Suppressor macrophage treated with lipopolysaccharide for 4 hours (primary cell): ENCODE measurements at regions not wholly inside any gene's neighbourhood (a gene's known extent, or its start where the extent isn't known, plus 50 kb on each side); places are given as distances from the start of the nearest gene placed in this dataset.
"Not testable (repeated sequence)": the region's sequence is repeated elsewhere in the genome, so short reads cannot be mapped to it uniquely, and the experiment has no call there.

Source experiments
- DNase-seq: peaks from one replicate; pipeline ENCODE4 v3.0.0-alpha.2; 2020

GRCh38 chr2:87439617-87440204 is 308.2 kb upstream of the PLGLB2 start:
- not testable (repeated sequence) for DNase-seq

- DNase-seq = not testable (repeated sequence)
Observed at GRCh38 chr2:87440650-87441049, 307.2 kb upstream of the PLGLB2 start.

DNA sequence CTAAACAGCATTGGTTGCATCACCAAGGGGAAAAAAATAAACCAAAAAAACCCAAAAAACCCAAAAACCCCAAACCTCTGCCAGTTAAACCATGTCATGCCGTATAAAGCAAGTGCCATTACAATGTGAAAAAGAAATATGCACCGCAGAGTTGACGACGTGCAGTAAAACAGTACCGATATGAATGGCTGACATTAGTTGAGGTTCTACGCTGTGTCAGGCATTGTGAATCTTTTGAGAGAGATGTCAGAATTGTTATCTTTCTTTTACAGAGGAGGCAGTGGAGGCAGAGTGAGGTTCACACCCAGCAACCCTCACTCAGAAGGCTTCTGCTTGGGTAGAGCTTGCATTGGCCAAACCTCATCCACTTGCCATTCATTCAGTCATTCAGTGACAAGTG is 306.5 kb upstream of the PLGLB2 start:
- DNase-seq = not testable (repeated sequence)

DNA sequence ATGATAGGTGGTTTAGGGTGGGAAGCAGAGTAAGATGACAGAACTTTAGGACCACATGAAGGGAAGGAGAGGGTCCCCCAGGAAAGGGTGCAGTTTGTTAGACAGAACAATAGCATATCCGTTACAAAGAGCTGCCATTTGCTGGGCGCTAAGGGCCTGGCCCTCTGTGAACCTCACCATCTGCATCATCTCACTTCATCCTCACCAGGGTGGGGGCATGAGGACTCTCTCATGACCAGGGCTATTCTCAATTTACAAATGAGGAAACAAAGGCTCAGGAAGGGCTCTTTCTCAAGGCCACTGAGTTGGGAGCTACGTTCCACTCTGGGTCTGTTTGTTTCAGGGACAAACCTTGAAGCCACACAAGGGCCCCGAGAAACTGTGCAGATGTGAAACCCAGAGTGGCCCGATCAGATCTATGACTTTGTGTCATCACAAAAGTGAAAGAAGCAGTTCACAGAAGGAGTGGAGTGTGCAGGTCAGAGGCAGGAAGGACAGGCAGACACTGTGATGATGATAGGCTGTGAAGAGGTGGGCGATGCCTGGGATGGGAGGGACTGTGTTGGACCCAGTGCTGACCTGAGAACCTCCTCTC is 304.8 kb upstream of the PLGLB2 start:
- peak; percentile 45 for DNase-seq

DNA sequence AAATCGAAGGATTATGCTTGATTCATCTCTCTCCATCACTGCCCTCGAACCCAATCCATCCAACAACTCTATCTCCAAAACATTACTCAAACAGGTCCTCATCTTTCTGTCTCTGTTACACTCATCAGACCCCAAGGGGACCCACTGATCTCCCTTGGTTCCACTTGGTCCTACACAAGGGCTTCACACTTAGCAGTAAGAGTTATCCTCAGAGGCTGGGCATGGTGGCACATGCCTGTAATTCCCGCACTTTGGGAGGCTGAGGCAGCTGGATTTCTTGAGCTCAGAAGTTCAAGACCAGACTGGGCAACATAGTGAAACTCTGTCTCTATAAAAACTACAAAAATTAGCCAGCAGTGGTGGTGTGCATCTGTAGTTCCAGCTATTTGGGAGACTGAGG is 302.9 kb upstream of the PLGLB2 start:
- not testable (repeated sequence) for DNase-seq

- not testable (repeated sequence) for DNase-seq
Observed at GRCh38 chr2:87445613-87446312, 302.1 kb upstream of the PLGLB2 start.

DNA sequence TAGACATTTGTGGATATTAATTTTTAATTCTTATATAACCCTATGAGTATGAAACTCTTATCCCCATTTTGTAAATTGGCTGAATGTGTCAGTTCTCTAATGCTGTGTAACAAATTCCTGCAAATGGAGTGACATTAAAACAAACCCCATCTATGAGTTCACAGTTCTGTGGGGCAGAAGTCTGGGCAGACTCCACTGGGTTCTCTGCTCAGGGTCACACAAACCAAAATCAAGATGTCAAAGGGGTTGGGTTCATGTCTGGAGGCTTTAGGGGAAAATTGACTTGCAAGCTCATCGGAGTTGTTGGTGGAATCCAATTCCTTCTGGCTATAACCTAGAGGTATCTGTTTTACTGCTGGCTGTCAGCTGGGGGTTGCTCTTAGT is 301.6 kb upstream of the PLGLB2 start:
- not testable (repeated sequence) for DNase-seq

DNA sequence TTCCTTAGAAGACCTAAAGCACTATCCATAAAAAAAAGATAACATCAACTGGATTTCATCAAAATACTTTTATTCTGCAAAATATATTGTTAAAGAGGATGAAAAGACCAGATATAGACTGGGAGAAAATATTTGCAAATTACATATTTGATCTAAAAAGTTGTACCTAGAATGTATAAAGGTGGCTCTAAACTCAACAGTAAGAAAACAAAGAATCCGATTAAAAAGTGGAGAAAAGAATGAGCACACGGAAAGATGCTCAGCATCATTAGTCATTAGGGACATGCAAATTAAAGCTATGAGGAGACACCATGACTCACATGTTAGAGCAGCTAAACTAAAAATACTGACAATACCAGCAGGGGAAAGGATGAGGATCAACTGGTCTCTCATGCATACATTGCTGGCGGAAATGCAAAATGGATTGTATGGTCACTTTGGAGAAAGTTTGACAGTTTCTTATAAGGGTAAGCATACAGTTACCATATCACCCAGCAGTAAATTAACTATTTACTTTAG is 298.4 kb upstream of the PLGLB2 start:
- not testable (repeated sequence) for DNase-seq

DNA sequence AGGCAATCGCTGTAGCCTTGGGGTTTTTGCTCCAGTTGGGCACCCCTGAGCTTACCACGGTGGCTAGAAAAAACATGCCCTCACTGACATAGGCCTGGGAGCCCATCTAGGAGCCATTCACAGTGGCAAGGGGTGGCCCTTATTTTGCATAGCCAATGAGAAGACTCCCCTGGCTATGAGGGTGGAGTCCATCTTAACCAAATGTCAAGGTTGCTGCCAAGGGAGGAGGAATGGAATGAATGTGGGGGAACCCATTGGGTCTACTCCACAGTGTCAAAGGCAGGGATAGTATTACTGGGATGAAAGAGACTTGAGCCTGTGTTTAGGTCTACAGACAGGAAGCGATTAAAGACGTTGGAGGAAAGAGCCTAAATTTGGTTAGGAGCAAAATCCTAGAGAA is 295.7 kb upstream of the PLGLB2 start:
- not testable (repeated sequence) for DNase-seq

DNA sequence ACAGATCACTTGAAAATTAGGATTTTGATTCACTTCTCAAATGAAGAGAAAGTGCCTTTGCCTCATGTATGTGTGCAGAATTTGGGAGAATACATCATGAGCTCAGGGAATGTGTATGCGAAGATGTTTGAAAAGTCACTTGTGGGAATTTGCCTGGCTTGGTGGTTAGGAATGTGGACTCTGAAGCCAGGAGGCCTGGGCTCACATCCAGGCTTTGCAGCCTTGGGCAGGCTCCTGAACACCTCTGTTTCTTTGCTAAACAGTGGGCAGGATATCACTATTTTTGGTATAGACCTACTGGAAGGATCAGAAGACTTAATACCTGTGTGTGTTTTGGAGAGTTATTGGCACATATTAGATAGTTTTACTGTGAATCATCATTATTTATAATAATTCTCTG is 295.0 kb upstream of the PLGLB2 start:
- not testable (repeated sequence) for DNase-seq

DNA sequence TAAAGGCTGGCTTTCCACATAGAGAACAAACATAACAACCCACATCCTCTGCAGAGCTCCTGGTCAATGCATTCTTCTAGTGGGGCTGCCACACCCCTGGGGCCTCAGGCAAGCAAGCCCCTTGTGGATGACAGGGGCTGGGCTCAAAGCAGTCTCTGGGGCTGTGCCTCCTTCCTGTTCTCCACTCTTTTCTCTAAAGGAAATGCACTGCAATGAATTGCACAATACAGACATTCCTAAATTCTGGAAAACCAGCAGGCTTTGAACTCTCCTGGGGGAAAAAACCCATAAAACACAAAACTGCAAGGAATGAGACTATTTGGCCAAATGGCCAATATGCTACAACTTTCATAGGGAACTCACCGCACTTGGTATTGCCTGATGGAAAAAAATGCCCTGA is 293.9 kb upstream of the PLGLB2 start:
- DNase-seq = not testable (repeated sequence)

- DNase-seq = peak; percentile 32
Observed at GRCh38 chr2:87454421-87454820, 293.5 kb upstream of the PLGLB2 start.

GRCh38 chr2:87455209-87455853 is 292.6 kb upstream of the PLGLB2 start:
- DNase-seq = not testable (repeated sequence)

DNA sequence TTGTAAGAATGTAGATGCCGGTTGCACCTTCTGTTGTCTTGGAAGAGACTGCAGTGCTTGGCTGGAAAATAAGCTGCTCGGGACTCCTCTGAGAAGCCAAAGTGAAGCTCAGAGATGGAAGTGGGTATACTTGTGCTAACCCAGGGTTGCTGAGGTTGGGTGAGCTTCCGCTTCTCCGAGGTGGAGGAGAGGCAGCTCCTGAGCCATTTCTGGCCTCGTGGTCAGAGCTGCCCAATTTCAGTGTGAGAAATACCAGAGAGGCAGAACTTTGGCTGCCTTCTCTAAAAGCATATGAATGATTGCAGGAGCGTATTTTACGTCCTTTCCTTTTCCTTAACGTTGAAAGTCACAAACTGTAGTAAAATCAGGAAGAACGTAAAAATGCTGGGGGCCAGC is 292.0 kb upstream of the PLGLB2 start:
- not testable (repeated sequence) for DNase-seq

DNA sequence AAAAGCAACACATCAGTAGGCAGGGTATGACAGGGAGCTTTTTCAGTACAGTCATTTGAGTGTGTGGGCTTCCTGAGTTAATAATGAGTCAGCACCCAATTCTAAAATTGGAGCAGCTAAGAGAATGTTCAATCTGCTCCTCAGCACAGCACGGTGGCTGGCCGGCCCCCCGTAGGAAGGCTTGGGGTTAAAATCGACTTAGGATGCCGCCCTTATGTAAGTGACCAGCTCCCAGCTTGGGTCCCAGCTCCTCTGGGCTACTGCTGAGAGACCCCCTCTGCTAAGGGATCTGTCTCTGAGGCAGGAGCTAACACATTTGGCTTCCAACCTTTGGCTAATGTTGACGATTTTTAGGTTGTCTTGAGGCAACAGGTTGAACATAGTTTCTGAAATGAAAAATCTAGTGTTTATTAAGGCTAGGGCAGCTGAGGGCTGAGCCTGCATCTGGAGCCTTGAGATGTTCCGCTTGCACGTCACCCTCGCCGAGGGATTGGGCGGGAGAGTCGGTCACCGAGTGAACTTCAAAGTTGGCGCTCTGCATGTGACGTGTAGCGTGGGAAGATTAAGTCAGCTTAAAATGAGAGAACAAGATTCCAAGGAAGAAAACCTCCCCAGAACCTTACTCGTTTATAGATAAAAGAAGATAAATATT is 291.3 kb upstream of the PLGLB2 start:
- not testable (repeated sequence) for DNase-seq

DNA sequence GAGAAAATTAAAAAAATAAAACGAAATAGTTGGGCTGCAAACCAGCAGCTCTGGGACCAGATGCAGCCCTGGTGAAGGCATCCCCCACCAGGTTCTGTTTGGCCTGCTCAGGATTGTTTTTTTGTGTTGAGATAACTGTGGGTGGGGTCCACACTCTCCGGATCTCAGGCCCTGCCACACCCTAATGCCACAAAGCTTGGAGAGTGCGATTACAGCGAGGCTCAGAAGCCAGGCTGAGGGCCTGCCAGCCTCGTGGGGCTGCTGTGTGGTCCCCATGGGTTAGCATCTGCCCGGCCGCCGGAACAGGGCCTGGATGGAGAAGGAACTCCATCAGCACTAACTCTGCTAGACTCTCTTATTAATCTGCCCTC is 290.8 kb upstream of the PLGLB2 start:
- not testable (repeated sequence) for DNase-seq

DNA sequence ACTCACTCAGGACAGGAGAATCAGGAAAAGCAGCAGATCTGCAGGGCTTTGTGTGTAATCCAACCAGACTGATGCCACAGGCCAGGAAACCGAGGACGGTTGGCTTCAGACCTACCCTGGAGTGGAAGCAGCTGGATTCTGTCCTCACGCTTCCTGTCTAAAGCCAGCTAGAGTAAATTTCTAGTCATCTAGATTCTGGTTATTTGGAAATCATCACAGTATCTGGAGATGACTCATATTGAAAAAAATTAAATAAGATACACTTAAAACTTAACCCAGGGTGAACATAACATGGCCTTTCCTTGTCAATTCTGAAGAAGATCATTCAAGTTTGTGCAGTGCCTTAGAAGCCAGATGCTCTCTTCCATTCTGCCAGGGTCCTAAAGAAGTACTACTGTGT is 288.9 kb upstream of the PLGLB2 start:
- DNase-seq = not testable (repeated sequence)

DNA sequence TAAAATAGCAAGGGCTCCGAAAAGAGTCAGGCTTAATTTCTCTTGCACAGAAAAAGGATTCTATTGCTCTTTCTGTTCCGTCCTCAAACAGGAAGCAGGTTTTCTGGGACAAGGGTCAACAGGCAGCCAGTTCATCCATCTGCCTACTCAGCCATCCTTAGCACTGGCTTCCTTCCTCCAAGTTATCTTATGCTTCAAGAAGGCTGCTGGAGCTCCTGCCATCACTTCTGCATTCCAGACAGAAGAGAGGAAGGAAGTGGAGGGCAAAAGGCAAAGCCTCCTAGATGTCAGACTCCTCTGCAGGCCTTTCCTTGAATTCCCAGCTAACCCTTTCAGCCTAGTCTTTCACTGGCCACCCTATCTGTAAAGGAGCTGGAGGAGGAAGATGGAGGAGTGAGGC is 287.8 kb upstream of the PLGLB2 start:
- not testable (repeated sequence) for DNase-seq

DNA sequence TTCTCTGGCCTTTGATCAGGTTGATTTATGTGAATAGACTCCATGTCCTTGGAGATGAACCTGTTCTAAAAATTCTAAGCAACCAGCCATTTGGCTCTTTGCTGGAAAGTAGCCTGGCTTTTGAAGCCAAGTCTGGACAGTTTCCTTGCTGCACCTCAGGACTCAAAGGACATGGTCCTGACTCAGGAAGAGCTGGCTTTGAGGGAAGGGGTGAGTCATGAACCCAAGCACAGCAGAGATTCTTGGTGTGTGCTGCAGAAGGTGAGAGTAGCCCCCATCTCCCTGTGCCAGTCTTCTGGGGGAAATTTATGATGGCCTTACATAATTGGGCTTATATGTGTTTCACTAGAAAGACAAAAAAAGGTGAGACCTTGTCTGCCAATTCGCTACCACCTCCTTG is 287.2 kb upstream of the PLGLB2 start:
- not testable (repeated sequence) for DNase-seq

- DNase-seq = not testable (repeated sequence)
Observed at GRCh38 chr2:87461671-87462070, 286.2 kb upstream of the PLGLB2 start.

DNA sequence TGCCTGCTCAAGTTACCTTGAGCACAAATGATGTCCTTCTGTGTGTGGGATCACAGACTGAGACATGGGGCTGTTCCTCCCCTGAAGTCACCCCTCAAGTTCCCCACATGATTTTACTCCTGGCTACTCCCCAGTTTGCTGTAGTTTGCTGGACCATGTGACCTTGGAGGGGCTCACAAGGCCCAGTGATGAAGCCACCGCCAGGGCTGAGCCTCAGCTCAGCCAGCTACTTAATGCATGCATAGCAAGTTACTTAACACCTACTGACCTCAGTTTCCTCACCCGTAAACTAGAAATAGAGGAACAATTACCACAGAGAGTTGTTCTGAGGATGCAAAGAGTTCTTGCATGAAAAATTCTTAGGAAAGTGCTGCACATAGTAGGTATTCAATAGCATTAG is 283.7 kb upstream of the PLGLB2 start:
- DNase-seq = peak; percentile 47

DNA sequence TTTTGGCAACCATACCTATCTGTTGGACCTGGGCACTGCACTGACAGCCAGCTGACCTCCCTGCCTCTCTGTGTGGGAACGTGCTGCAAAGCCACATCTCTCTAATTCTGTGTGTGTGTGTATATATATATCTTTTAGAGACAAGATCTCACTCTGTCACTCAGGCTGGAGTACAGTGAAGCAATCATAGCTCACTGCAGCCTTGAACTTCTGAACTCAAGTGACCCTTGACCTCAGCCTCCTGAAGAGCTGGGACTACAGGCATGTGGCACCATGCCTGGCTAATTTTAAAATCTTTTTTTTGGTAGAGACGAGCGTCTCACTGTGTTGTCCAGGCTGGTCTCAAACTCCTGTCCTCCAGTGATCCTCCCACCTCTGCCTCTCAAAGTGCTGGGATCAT is 282.2 kb upstream of the PLGLB2 start:
- DNase-seq = not testable (repeated sequence)

GRCh38 chr2:87466591-87467120 is 281.2 kb upstream of the PLGLB2 start:
- DNase-seq = not testable (repeated sequence)
